NT2/D1 (cell line): ENCODE measurements at regions not wholly inside any gene's neighbourhood (a gene's known extent, or its start where the extent isn't known, plus 50 kb on each side); places are given as distances from the start of the nearest gene placed in this dataset.

Source experiments
- DNase-seq: peaks from one replicate; pipeline ENCODE4 v3.0.0-alpha.2; 2011; ENCODE audit warnings: low read depth, low spot score
- H3K27me3 ChIP-seq: 2 replicates; pipeline ENCODE4 v1.6.0; 2011; ENCODE audit warnings: mild to moderate bottlenecking; ENCODE audit not compliant: insufficient read length, insufficient read depth
- H3K36me3 ChIP-seq: 2 replicates; pipeline ENCODE4 v1.6.1; 2011; ENCODE audit warnings: mild to moderate bottlenecking, low read length, mixed read lengths; ENCODE audit not compliant: insufficient read depth, insufficient read length
- H3K4me1 ChIP-seq: 2 replicates; pipeline ENCODE4 v1.5.1; 2011; ENCODE audit not compliant: insufficient read depth, insufficient read length
- H3K4me3 ChIP-seq: 2 replicates; pipeline ENCODE4 v1.5.1; 2011; ENCODE audit warnings: low read depth; ENCODE audit not compliant: insufficient read length
- H3K9ac ChIP-seq: 2 replicates; pipeline ENCODE4 v1.6.0; 2011; ENCODE audit warnings: low read depth; ENCODE audit not compliant: insufficient read length
- H3K9me3 ChIP-seq: 2 replicates; pipeline ENCODE4 v1.5.1; 2011; ENCODE audit warnings: mild to moderate bottlenecking, low read length; ENCODE audit not compliant: insufficient read depth
- SUZ12 ChIP-seq: IDR thresholded peaks from 2 replicates; pipeline ENCODE4 v1.6.1; 2011; ENCODE audit not compliant: insufficient read length, insufficient read depth; ENCODE audit errors: extremely low read depth
- YY1 ChIP-seq: IDR thresholded peaks from 2 replicates; pipeline ENCODE4 v1.6.1; 2011; ENCODE audit not compliant: insufficient read length, insufficient read depth
- ZNF274 ChIP-seq: IDR thresholded peaks from 2 replicates; pipeline ENCODE4 v1.6.1; 2011; ENCODE audit warnings: mild to moderate bottlenecking, low read depth, low read length

GRCh38 chr7:96447109-96447645 lies 125.3 kb upstream of the SLC25A13 start:
- TF ChIP-seq YY1 (no peak), SUZ12 (no peak), ZNF274 (no peak)
- Histone ChIP-seq H3K27me3 (no peaks in the 10 kb centered on the region), H3K4me1 (no peaks in the 10 kb centered on the region), H3K9me3 (no peaks in the 10 kb centered on the region), H3K9ac (no peak overlapping the region), H3K4me3 (no peak overlapping the region), H3K36me3 (no peaks in the 10 kb centered on the region)
- no peak for DNase-seq

DNA sequence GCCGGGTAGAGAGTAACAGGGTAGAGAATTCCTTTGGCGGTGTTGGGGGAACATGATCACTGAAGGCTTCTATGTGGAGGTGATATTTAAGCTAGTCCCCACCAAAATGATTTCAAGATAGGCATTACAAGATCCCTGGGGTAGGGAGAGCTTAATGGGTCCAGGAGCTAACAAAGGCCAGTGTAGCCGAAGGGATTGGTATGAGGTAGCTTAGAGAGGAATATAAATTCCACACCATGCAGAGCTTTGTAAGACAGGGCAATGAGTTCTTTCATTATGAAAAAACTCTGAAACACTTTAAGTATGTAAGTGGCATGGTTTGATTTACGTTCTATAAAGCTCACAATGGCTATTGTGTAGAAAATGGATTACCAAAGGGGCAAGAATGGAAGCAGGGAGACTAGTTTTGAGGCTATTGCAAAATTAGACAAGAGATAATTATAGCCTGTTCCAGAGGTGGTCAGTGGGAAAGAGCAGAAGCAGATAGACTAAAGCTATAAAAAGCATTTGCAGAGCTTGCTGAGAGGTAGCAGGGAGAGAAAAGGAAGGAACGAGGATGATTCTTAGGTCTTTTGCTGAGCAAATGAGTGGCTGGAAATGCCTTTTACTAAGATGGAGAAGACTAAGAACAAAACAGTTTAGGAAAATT lies 119.7 kb upstream of the SLC25A13 start:
- no peaks in the 10 kb centered on the region for H3K9me3 ChIP-seq
- no peak for TF ChIP-seq YY1
- TF ChIP-seq SUZ12 = no peak
- TF ChIP-seq ZNF274 = no peak
- no peak overlapping the region for H3K4me3 ChIP-seq
- no peaks in the 10 kb centered on the region for H3K27me3 ChIP-seq
- DNase-seq = no peak
- H3K4me1 ChIP-seq = no peaks in the 10 kb centered on the region
- no peak overlapping the region for H3K9ac ChIP-seq
- H3K36me3 ChIP-seq = no peaks in the 10 kb centered on the region

GRCh38 chr7:96440328-96440727 lies 118.4 kb upstream of the SLC25A13 start:
- H3K27me3 ChIP-seq = no peaks in the 10 kb centered on the region

GRCh38 chr7:96436880-96437279 lies 115.0 kb upstream of the SLC25A13 start:
- no peaks in the 10 kb centered on the region for H3K4me1 ChIP-seq
- no peak for TF ChIP-seq YY1
- no peak for TF ChIP-seq SUZ12
- no peak for TF ChIP-seq ZNF274
- H3K9me3 ChIP-seq = no peaks in the 10 kb centered on the region
- no peak for DNase-seq
- no peaks in the 10 kb centered on the region for H3K36me3 ChIP-seq
- no peak overlapping the region for H3K9ac ChIP-seq
- no peak overlapping the region for H3K4me3 ChIP-seq
- no peaks in the 10 kb centered on the region for H3K27me3 ChIP-seq

More at GRCh38 chr7:96440328-96440727, 118.4 kb upstream of the SLC25A13 start:
- Histone ChIP-seq H3K4me1 (no peaks in the 10 kb centered on the region), H3K36me3 (no peaks in the 10 kb centered on the region), H3K9ac (no peak overlapping the region), H3K4me3 (no peak overlapping the region), H3K9me3 (no peaks in the 10 kb centered on the region)
- TF ChIP-seq SUZ12 (no peak), YY1 (no peak), ZNF274 (no peak)
- no peak for DNase-seq

GRCh38 chr7:96430356-96430755 lies 108.5 kb upstream of the SLC25A13 start:
- TF ChIP-seq YY1 = no peak
- no peak for TF ChIP-seq SUZ12
- TF ChIP-seq ZNF274 = no peak
- Histone ChIP-seq H3K36me3 (no peaks in the 10 kb centered on the region), H3K4me3 (no peak overlapping the region), H3K9ac (no peak overlapping the region), H3K27me3 (no peaks in the 10 kb centered on the region), H3K4me1 (no peaks in the 10 kb centered on the region), H3K9me3 (no peaks in the 10 kb centered on the region)
- no peak for DNase-seq

DNA sequence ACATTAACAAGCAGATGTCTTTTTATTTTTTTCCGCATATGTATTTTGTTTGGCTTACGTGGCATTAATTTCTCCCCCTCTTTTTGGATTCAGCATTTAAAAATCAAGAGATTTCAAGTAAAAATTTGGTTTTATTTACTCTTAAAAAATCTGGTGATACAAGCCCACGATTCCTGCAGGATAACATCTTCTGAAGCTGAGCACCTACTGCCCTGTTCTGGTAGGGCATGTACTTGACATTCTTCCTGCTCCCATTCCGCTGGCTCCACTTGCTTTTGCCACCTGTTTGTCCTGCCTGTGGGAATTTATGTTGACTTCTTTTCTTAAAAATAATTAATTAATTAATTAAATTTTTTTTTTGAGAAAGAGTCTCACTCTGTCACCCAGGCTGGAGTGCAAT lies 105.2 kb upstream of the SLC25A13 start:
- H3K36me3 ChIP-seq = no peaks in the 10 kb centered on the region
- TF ChIP-seq ZNF274 (no peak), YY1 (no peak), SUZ12 (no peak)
- DNase-seq = no peak
- no peaks in the 10 kb centered on the region for H3K27me3 ChIP-seq
- H3K4me3 ChIP-seq = no peak overlapping the region
- no peaks in the 10 kb centered on the region for H3K4me1 ChIP-seq
- H3K9ac ChIP-seq = no peak overlapping the region
- no peaks in the 10 kb centered on the region for H3K9me3 ChIP-seq

- Histone ChIP-seq H3K9me3 (no peaks in the 10 kb centered on the region), H3K4me3 (no peak overlapping the region), H3K4me1 (no peaks in the 10 kb centered on the region), H3K9ac (no peak overlapping the region), H3K36me3 (no peaks in the 10 kb centered on the region), H3K27me3 (no peaks in the 10 kb centered on the region)
- TF ChIP-seq ZNF274 (no peak), YY1 (no peak), SUZ12 (no peak)
- no peak for DNase-seq
These were observed 104.8 kb upstream of the SLC25A13 start for GRCh38 chr7:96426685-96427084.
